ENCODE measurements at regions not wholly inside any gene's neighbourhood (a gene's known extent, or its start where the extent isn't known, plus 50 kb on each side); places are given as distances from the start of the nearest gene placed in this dataset.

- TF ChIP-seq, protein P1, sequence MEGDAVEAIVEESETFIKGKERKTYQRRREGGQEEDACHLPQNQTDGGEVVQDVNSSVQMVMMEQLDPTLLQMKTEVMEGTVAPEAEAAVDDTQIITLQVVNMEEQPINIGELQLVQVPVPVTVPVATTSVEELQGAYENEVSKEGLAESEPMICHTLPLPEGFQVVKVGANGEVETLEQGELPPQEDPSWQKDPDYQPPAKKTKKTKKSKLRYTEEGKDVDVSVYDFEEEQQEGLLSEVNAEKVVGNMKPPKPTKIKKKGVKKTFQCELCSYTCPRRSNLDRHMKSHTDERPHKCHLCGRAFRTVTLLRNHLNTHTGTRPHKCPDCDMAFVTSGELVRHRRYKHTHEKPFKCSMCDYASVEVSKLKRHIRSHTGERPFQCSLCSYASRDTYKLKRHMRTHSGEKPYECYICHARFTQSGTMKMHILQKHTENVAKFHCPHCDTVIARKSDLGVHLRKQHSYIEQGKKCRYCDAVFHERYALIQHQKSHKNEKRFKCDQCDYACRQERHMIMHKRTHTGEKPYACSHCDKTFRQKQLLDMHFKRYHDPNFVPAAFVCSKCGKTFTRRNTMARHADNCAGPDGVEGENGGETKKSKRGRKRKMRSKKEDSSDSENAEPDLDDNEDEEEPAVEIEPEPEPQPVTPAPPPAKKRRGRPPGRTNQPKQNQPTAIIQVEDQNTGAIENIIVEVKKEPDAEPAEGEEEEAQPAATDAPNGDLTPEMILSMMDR (IDR thresholded peaks at IDR 0.05), result no peak
- TF ChIP-seq POLR2A (IDR thresholded peaks at IDR 0.05), result no peak
- no peak for TF ChIP-seq EP300 (IDR thresholded peaks at IDR 0.05)
Measured at GRCh38 chr14:36429692-36430091, 90.3 kb downstream of the NKX2-1 start.
